ENCODE measurements at regions not wholly inside any gene's neighbourhood (a gene's known extent, or its start where the extent isn't known, plus 50 kb on each side); places are given as distances from the start of the nearest gene placed in this dataset.
"Not testable (repeated sequence)": the region's sequence is repeated elsewhere in the genome, so short reads cannot be mapped to it uniquely, and the experiment has no call there.

DNA sequence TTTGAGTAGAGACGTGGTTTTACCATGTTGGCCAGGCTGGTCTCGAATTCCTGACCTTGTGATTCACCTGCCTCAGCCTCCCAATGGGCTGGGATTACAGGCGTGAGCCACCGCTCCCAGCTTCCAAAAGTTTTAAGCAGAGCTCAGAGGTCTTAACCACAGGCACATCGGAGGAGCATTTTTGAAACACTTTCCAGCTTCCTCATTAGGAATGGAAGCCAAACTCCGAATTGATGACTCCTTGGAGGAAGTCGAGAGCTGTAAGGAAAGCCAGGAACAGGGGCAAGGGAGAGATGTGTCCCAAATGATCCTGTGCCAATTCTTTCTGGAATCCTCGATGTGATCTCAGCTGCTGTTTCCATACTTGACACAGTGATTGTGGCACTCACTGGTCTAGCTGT, 56.2 kb upstream of the CCZ1B start:
- DNase-seq (ENCODE audit: low read depth): peak; percentile 96

- not testable (repeated sequence) for DNase-seq (ENCODE audit: low read depth)
These were observed 57.7 kb upstream of the CCZ1B start for GRCh38 chr7:6883756-6884155.

- no peak for DNase-seq (ENCODE audit: low read depth)
These were observed 60.1 kb upstream of the CCZ1B start for GRCh38 chr7:6886198-6886597.

DNA sequence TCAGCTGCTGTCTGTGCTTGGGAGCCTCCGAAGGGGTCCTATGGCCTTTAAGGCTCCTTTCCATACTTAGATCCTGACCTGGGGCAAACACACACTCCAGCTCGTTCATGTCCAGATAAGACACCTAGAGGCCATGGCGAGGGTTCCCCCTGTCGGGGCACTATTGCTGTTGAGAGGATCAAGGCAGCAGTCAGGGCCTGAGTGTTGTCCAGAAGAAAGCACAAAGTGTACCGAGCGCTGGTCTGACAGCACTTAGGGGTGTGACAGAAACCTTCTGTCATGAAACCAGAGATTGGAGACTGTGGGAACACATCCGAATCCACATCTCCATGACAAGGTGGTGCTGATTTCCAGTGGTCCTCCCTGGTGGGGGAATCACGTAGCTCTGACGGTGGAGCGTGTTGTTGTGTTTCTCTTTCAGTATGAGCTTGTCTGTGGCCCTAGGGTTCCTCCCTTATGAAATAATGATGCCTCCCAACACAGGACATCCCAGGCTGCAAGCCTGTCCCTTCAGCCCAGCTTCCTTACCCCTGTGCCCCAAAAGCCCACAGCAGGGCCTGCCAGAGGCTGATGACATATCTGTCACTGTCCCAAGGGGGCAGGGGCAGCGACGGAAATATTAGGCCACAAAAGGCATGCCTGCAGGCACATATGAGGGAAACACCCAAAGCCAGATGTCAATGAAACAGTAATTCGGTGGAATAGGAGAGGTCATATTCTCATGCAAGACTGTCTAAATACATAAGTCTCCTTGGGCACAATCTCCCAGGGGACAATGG, 62.4 kb upstream of the CCZ1B start:
- not testable (repeated sequence) for DNase-seq (ENCODE audit: low read depth)

- no peak for DNase-seq (ENCODE audit: low read depth)
These were observed 63.3 kb upstream of the CCZ1B start for GRCh38 chr7:6889252-6889812.

GRCh38 chr7:6902097-6902518, 76.0 kb upstream of the CCZ1B start:
- not testable (repeated sequence) for DNase-seq (ENCODE audit: low read depth)

DNA sequence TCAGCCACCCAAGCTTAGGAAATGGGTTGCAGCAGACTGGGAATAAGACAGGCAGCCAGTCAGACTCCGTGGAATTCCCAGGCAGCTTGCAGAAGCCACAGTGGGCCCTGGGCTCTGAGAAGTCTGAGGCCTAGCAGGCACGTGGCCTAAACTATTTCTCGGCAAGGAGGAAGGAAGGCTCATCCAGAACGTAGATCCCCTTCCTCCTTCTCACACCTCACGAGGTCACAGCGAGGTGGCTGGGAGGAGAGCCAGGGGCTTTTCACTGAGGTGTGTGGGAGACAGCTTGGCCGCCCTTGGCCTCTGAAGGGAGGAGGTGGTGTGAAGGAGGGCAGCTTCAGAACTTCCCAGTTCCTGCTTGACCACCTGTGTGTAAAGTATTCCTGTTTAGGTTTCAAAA, 77.2 kb upstream of the CCZ1B start:
- DNase-seq (ENCODE audit: low read depth): not testable (repeated sequence)

DNA sequence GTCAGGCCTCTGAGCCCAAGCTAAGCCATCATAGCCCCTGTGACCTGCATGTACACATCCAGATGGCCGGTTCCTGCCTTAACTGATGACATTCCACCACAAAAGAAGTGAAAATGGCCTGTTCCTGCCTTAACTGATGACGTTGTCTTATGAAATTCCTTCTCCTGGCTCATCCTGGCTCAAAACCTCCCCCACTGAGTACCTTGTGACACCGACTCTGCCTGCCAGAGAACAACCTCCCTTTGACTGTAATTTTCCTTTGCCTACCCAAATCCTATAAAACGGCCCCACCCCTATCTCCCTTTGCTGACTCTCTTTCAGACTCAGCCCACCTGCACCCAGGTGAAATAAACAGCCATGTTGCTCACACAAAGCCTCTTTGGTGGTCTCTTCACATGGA, 77.7 kb upstream of the CCZ1B start:
- DNase-seq (ENCODE audit: low read depth): not testable (repeated sequence)

DNA sequence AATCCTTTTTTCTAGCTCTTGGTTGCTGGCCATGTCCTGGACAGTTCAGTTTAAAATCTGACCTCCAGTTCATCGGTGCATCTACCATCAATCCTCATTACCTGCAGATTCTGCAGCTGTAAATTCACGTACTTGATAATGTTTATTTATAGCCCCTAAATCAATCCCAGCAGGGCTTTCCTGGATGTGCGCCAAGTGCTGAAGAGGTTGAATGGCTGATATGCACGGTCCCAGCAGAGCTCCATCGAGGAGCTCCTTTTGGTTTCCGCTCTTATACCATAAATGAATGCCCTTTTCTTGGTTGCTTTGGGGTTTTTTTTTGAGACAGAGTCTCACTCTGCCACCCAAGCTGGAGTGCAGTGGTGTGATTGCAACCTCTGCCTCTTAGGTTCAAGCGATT, 91.2 kb upstream of the CCZ1B start:
- no peak for DNase-seq (ENCODE audit: low read depth)

DNA sequence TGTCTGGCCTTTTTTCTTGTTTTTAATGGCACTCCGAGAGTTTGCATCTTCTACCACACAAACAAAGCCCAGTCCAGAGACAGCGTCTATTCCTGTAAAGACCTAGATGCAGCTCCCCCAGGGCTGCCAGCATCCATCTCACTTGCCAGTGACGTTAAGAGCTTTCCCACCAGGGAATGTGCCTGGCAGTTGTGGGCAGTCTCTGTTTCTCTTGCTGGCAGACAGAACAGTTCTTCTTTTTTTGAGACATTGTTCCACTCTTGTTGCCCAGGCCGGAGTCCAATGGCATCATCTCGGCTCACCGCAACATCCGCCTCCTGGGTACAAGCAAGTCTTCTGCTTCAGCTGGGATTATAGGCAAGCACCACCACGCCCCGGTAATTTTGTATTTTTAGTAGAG, 93.1 kb upstream of the CCZ1B start:
- not testable (repeated sequence) for DNase-seq (ENCODE audit: low read depth)

- not testable (repeated sequence) for DNase-seq (ENCODE audit: low read depth)
These were observed 98.4 kb upstream of the CCZ1B start for GRCh38 chr7:6924523-6924922.

DNA sequence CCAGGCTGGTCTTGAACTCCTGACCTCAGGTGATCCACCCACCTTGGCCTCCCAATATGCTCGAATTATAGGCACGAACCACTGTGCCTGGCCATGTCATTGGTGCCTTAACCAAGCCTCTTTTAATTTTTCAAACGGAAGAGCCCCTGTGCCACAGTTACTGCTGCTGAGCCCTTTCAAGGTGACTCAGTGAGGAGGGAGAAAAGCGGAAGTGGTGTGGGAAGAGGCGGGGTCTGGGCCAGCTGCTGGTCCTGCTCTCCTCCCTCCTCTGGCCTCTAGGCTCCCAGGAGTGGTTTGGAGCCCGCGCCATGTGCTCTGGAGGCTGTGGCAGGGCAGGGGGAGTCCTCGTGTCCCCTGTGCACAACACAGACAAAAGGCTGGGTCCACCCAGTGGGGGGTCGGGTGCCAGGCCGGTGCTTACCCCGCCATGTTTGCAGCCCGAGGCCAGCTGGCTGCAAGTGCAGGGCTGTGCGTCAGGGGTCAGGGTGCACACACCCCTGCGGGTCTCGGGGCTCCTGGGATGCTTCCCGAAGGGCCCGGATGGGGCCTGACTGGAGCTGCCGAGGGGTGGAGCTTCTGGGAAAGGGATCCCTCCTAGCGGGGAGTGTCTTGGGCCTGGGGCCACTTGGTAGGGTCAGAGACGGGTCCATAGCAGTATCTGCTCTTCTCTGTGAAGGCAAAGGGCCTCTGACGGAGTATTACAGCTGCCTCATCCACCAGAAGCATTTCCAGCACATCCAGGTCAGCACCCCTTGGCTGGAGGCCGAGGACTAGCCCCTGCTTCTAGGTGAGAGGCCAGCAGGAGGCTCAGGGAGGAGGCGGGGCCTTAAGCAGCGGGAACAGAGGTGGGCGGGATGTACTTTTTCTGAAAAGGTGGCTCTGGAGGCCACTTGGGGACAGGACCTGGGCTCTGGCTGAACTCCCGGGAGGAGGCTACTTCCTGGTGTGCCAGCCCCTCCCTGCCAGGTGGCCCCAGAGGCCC, 100.4 kb upstream of the CCZ1B start:
- not testable (repeated sequence) for DNase-seq (ENCODE audit: low read depth)

DNA sequence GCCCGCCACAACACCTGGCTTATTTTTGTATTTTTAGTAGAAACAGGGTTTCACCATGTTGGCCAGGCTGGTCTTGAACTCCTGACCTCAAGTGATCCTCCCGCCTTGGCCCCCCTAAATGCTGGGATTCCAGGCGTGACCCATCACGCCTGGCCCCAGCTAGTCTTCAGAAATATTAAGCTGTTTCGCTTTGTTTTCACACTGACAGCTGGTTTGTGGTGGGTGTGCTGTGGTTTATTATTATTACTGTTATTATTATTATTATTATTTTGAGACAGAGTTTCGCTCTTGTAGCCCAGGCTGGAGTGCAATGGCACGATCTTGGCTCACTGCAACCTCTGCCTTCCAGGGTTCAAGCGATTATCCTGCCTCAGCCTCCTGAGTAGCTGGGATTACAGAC, 101.6 kb upstream of the CCZ1B start:
- DNase-seq (ENCODE audit: low read depth): not testable (repeated sequence)

GRCh38 chr7:6929588-6929987, 103.5 kb upstream of the CCZ1B start:
- not testable (repeated sequence) for DNase-seq (ENCODE audit: low read depth)

- not testable (repeated sequence) for DNase-seq (ENCODE audit: low read depth)
These were observed 104.1 kb upstream of the CCZ1B start for GRCh38 chr7:6930081-6930635.

- peak; percentile 71 for DNase-seq (ENCODE audit: low read depth)
These were observed 104.7 kb upstream of the CCZ1B start for GRCh38 chr7:6930787-6931186.

DNA sequence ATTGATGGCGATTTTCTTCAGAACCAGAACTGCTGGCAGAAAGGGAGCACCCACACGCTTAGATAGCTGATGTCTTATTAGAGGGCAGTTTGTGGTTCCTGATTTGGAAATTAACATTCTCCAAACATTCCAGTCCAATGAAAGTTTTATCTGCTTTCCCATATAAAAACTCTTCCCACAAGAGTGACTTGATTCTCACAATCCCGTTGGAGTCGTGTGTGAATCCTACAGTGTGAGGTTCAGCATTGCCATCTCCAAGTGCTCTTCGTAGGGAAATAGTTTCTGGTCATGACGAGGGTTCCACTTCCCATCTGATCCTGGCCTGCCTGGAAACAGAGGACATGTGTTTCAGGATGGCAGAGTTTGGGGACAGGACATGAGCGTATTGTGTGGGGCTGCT, 105.4 kb upstream of the CCZ1B start:
- peak; percentile 35 for DNase-seq (ENCODE audit: low read depth)

DNA sequence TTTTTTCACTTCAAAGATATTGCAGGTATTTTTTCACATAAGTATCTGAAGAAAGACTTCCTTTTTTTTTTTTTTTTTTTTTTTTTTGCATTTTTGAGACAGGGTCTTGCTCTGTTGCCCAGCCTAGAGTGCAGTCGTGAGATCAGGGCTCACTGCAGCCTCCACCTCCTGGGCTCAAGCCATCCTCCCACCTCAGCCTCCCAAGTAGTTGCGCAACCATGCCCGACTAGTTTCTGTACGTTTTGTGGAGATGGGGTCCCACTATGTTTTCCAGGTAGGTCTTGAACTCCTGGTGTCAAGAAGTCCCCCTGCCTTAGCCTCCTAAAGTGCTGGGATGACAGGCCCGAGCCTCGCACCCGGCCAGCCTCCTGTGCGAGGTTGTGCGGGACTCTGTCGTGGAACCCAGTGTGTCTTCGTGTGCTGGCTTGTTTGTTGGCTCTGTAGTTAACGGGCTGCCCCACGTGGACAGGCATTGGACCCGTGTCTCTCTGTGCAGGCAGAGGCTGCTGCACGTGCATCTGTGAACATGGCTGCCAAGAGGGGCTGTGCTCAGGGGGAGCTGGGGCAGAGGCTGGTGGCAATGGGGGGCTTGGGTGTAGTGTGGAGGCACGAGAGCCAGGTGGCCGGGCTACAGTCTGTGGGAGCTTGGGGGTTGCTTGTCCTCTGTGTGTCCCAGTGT, 108.0 kb upstream of the CCZ1B start:
- not testable (repeated sequence) for DNase-seq (ENCODE audit: low read depth)

DNA sequence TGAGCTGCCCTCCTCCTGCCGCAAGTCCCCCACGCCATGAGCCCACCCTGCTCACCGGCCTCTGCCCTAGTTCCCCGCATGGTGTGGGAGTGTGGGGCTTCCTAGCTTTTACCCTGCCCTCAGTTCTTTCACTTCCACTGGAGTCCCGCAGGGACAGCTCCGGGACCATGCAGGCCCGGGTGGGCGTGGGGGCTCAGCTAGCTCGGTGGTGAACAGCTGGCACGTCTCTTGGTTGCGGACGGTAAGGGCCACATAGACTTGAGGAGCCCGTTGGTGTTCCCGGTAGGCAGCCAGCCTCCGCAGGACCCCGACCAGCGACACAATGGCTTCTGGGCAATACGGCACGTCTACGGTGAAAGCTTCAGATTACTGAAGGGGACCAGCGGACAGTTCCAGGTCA, 108.9 kb upstream of the CCZ1B start:
- DNase-seq (ENCODE audit: low read depth): no peak

- peak; percentile 55 for DNase-seq (ENCODE audit: low read depth)
These were observed 110.6 kb upstream of the CCZ1B start for GRCh38 chr7:6936626-6937025.

- DNase-seq (ENCODE audit: low read depth): not testable (repeated sequence)
These were observed 111.7 kb upstream of the CCZ1B start for GRCh38 chr7:6937746-6938145.

Data from myocyte (in vitro differentiated cells).